NB4 (cell line): ENCODE measurements at regions not wholly inside any gene's neighbourhood (a gene's known extent, or its start where the extent isn't known, plus 50 kb on each side); places are given as distances from the start of the nearest gene placed in this dataset.

Experiments used
- DNase-seq: peaks from one replicate; pipeline ENCODE4 v3.0.0; 2010; ENCODE audit warnings: low read depth
- H3K4me3 ChIP-seq: one replicate; pipeline ENCODE4 v1.5.1; 2011; ENCODE audit warnings: mild to moderate bottlenecking, low read depth, low read length, moderate library complexity
- CTCF ChIP-seq: IDR thresholded peaks from one replicate; pipeline ENCODE4 v1.5.1; 2012; ENCODE audit warnings: low read depth, low read length
- MAX ChIP-seq: IDR thresholded peaks from 2 replicates; pipeline ENCODE4 v1.6.1; 2011; ENCODE audit warnings: low read depth, low read length
- MYC ChIP-seq: IDR thresholded peaks from 2 replicates; pipeline ENCODE4 v1.6.1; 2011; ENCODE audit warnings: low read depth, low read length
- POLR2A ChIP-seq: IDR thresholded peaks from 2 replicates; pipeline ENCODE4 v1.6.1; 2011; ENCODE audit warnings: mild to moderate bottlenecking; ENCODE audit not compliant: insufficient read length; ENCODE audit errors: extremely low read depth

GRCh38 chr2:226187616-226188015, 612.0 kb downstream of the IRS1 start:
- TF ChIP-seq POLR2A (no peak), MAX (no peak), CTCF (no peak), MYC (no peak)
- no peak for DNase-seq
- H3K4me3 ChIP-seq = no peak overlapping the region

GRCh38 chr2:226187156-226187555, 612.5 kb downstream of the IRS1 start:
- H3K4me3 ChIP-seq = no peak overlapping the region
- DNase-seq = no peak
- TF ChIP-seq MAX = no peak
- no peak for TF ChIP-seq POLR2A

- no peak overlapping the region for H3K4me3 ChIP-seq
- TF ChIP-seq CTCF (no peak), MAX (no peak), POLR2A (no peak), MYC (no peak)
- peak; percentile 20 for DNase-seq
Observed at GRCh38 chr2:226185616-226186211, 613.9 kb downstream of the IRS1 start.

- no peak overlapping the region for H3K4me3 ChIP-seq
- peak; percentile 26 for DNase-seq
- TF ChIP-seq CTCF (no peak), MAX (no peak), POLR2A (no peak), MYC (no peak)
Observed at GRCh38 chr2:226184940-226185615, 614.5 kb downstream of the IRS1 start.

GRCh38 chr2:226184540-226184939, 615.1 kb downstream of the IRS1 start:
- TF ChIP-seq POLR2A = no peak
- TF ChIP-seq CTCF = no peak
- no peak for TF ChIP-seq MYC
- no peak for TF ChIP-seq MAX
- no peak for DNase-seq

GRCh38 chr2:226183550-226183949, 616.1 kb downstream of the IRS1 start:
- no peak for TF ChIP-seq MAX
- no peak for TF ChIP-seq CTCF
- no peak for TF ChIP-seq POLR2A
- no peak for TF ChIP-seq MYC
- no peak for DNase-seq
- no peak overlapping the region for H3K4me3 ChIP-seq

More at GRCh38 chr2:226184540-226184939, 615.1 kb downstream of the IRS1 start:
- no peak overlapping the region for H3K4me3 ChIP-seq
